ENCODE measurements at regions not wholly inside any gene's neighbourhood (a gene's known extent, or its start where the extent isn't known, plus 50 kb on each side); places are given as distances from the start of the nearest gene placed in this dataset.

DNA sequence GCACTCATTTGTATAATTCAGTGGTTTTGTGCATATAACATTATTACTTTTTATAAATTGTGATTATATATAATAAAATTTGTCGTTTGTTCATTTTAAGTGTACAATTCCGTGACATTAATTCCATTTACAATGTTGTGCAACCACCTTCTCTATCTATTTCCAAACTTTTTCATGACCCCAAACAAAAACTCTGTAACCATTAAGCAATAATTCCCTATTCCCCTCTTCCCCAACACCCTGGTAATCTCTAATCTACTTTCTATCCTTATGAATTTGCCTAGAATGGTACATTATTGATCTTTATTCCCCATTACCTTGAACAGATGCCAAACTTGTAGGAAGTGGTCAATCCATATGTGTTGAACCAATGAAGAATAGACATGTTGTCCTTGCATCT is 61.3 kb upstream of the SMIM36 start:
- no peak for TF ChIP-seq POLR2A (IDR thresholded peaks at IDR 0.05)
- TF ChIP-seq, protein P1, sequence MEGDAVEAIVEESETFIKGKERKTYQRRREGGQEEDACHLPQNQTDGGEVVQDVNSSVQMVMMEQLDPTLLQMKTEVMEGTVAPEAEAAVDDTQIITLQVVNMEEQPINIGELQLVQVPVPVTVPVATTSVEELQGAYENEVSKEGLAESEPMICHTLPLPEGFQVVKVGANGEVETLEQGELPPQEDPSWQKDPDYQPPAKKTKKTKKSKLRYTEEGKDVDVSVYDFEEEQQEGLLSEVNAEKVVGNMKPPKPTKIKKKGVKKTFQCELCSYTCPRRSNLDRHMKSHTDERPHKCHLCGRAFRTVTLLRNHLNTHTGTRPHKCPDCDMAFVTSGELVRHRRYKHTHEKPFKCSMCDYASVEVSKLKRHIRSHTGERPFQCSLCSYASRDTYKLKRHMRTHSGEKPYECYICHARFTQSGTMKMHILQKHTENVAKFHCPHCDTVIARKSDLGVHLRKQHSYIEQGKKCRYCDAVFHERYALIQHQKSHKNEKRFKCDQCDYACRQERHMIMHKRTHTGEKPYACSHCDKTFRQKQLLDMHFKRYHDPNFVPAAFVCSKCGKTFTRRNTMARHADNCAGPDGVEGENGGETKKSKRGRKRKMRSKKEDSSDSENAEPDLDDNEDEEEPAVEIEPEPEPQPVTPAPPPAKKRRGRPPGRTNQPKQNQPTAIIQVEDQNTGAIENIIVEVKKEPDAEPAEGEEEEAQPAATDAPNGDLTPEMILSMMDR (IDR thresholded peaks at IDR 0.05), result no peak
